Endothelial cell of umbilical vein (primary cell): ENCODE measurements at regions not wholly inside any gene's neighbourhood (a gene's known extent, or its start where the extent isn't known, plus 50 kb on each side); places are given as distances from the start of the nearest gene placed in this dataset.
"Not testable (repeated sequence)": the region's sequence is repeated elsewhere in the genome, so short reads cannot be mapped to it uniquely, and the experiment has no call there.

Source experiments
- EZH2 ChIP-seq: IDR thresholded peaks from 2 replicates; pipeline ENCODE4 v1.6.1; 2012; ENCODE audit warnings: borderline replicate concordance, low read depth, mild to moderate bottlenecking, moderate library complexity, low read length, inconsistent platforms; ENCODE audit not compliant: severe bottlenecking
- JUN ChIP-seq: IDR thresholded peaks from 2 replicates; pipeline ENCODE4 v1.6.1; 2011; ENCODE audit warnings: borderline replicate concordance, low read depth; ENCODE audit not compliant: insufficient read length, insufficient read depth
- MYC ChIP-seq: IDR thresholded peaks from one replicate; pipeline ENCODE4 v1.6.1; 2011; ENCODE audit warnings: mild to moderate bottlenecking, low read depth, low read length
- POLR2A ChIP-seq: IDR thresholded peaks from 2 replicates; pipeline ENCODE4 v1.6.1; 2012; ENCODE audit warnings: low read depth, mild to moderate bottlenecking, control low read depth, low read length
- TF ChIP-seq, protein P1 (sequence below), 2 donors: IDR thresholded peaks; 1 replicate in 1 of 2; 2 replicates in 1 of 2; pipeline ENCODE4 v1.5.1; 2011; ENCODE audit warnings: low read length in 2 of 2, mild to moderate bottlenecking in 2 of 2, moderate library complexity in 2 of 2, control low read depth in 1 of 2, inconsistent platforms in 1 of 2, low read depth in 1 of 2; ENCODE audit not compliant: insufficient read depth in 1 of 2; ENCODE audit errors: extremely low read depth in 1 of 2

DNA sequence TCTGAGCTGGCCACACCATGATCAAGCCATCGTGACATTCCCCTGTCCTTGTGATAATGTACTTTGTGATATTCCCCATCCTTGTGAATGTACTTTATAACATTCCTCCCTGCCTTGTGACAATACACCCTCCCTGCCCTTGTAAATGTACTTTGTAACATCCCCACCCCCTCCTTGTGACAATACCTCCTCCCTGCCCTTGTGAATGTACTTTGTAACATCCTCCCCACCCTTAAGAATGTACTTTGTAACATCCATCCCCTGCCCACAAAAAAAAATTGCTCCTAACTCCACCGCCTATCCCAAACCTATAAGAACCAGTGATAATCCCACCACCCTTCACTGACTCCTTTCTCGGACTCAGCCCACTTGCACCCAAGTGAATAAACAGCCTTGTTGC lies 128.8 kb upstream of the ATF7IP start:
- TF ChIP-seq, protein P1, sequence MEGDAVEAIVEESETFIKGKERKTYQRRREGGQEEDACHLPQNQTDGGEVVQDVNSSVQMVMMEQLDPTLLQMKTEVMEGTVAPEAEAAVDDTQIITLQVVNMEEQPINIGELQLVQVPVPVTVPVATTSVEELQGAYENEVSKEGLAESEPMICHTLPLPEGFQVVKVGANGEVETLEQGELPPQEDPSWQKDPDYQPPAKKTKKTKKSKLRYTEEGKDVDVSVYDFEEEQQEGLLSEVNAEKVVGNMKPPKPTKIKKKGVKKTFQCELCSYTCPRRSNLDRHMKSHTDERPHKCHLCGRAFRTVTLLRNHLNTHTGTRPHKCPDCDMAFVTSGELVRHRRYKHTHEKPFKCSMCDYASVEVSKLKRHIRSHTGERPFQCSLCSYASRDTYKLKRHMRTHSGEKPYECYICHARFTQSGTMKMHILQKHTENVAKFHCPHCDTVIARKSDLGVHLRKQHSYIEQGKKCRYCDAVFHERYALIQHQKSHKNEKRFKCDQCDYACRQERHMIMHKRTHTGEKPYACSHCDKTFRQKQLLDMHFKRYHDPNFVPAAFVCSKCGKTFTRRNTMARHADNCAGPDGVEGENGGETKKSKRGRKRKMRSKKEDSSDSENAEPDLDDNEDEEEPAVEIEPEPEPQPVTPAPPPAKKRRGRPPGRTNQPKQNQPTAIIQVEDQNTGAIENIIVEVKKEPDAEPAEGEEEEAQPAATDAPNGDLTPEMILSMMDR (IDR thresholded peaks at IDR 0.05; ENCODE audit: extremely low read depth in 1 of 2, insufficient read depth in 1 of 2, low read depth in 1 of 2, low read length in 2 of 2) = not testable (repeated sequence)
- TF ChIP-seq POLR2A, MYC, EZH2, JUN: not testable (repeated sequence)
